ENCODE measurements at regions not wholly inside any gene's neighbourhood (a gene's known extent, or its start where the extent isn't known, plus 50 kb on each side); places are given as distances from the start of the nearest gene placed in this dataset.
"Not testable (repeated sequence)": the region's sequence is repeated elsewhere in the genome, so short reads cannot be mapped to it uniquely, and the experiment has no call there.

- H3K4me3 ChIP-seq (replicated peaks in 1 of 2; ENCODE audit: low read depth in 2 of 2, low read length in 2 of 2): no peak overlapping the region
- TF ChIP-seq, protein P1, sequence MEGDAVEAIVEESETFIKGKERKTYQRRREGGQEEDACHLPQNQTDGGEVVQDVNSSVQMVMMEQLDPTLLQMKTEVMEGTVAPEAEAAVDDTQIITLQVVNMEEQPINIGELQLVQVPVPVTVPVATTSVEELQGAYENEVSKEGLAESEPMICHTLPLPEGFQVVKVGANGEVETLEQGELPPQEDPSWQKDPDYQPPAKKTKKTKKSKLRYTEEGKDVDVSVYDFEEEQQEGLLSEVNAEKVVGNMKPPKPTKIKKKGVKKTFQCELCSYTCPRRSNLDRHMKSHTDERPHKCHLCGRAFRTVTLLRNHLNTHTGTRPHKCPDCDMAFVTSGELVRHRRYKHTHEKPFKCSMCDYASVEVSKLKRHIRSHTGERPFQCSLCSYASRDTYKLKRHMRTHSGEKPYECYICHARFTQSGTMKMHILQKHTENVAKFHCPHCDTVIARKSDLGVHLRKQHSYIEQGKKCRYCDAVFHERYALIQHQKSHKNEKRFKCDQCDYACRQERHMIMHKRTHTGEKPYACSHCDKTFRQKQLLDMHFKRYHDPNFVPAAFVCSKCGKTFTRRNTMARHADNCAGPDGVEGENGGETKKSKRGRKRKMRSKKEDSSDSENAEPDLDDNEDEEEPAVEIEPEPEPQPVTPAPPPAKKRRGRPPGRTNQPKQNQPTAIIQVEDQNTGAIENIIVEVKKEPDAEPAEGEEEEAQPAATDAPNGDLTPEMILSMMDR (IDR thresholded peaks at IDR 0.05; ENCODE audit: low read depth, low read length): no peak
- DNase-seq (ENCODE audit: low read depth in 2 of 2): no peak
Observed at GRCh38 chr13:39928261-39928660, 272.8 kb downstream of the COG6 start.

DNA sequence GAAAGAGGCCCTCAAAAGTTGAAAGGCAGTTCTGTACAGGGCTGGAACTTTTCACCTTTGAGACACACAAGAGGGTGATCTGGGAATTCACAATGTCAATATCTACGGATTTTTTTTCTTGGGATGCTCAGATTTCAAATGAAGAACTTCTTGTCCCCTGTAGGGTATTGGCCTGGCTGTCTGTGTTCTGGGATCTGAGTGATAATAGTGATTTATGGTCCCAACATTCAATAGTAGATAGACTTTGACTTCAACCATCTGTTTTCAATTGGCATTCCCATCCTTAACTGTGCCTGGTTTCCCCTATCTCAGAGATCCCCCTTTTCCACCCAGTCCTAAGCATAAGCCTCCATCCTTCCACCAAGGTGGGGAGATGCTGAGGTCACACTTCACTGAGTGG, 274.1 kb downstream of the COG6 start:
- H3K4me3 ChIP-seq (replicated peaks in 1 of 2; ENCODE audit: low read depth in 2 of 2, low read length in 2 of 2): no peak overlapping the region
- no peak for DNase-seq (ENCODE audit: low read depth in 2 of 2)
- TF ChIP-seq, protein P1 (IDR thresholded peaks at IDR 0.05; ENCODE audit: low read depth, low read length): no peak

DNA sequence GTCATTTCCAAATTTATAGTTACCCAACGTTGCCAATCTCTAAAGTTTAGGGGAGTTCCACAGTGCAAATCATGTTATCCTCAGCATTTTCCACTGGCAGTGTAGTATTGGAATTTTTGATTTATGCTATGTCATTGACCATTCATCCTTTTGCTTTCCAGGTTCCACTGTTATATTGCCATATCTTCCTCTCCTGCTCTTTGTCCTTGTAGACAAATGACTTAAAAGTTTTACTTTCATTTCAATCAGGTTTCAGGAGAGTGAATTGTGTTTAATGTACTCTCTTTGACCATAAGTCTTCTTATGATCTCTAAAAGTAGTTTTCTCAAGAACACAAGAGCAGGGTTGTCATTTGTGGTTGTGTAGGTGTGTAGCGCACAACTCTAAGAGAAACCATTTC, 274.6 kb downstream of the COG6 start:
- H3K4me3 ChIP-seq (replicated peaks in 1 of 2; ENCODE audit: low read depth in 2 of 2, low read length in 2 of 2): no peak overlapping the region
- DNase-seq (ENCODE audit: low read depth in 2 of 2): no peak
- TF ChIP-seq, protein P1 (IDR thresholded peaks at IDR 0.05; ENCODE audit: low read depth, low read length): no peak

DNA sequence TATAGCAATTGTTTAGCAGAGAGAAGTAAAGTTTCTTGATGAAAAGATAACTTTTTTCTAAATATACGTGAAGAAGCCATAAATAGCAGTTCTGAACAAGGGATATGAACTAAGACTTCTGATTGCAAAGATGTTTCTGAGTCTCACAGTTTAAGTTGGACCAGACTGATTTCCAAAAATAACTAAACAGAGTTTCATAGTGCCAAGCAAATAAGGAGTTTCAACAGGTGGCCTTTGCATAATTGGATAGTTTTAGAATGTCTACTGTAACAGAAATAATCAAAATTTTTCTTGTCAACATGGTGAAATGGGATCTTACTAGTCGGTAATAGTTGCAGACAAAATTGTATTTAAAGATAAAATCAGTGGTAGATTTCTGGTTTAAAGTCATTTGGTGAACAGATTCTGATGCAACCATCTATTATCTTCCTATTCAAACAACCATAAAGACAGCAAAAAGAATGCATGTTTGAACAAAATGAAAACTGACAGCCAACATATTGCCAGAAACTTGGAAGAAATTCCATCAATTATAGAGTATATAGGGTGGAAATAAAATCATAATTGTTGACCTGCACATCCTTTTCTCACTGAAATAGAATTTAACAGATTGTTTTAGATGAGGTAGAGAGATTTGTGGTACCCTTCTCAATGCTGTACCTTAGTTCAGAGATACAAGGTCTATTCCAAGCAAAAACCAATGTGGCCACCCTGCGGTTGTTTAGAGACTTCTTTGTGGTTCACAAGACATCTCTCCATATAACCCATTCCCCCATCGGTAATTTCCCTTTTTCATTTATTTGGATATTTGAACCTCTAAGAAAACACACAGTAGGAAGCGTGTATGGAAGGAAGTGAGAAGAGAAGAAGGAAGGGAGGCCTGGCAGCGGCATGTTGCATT, 275.3 kb downstream of the COG6 start:
- no peak overlapping the region for H3K4me3 ChIP-seq (replicated peaks in 1 of 2; ENCODE audit: low read depth in 2 of 2, low read length in 2 of 2)
- DNase-seq (ENCODE audit: low read depth in 2 of 2): no peak
- TF ChIP-seq, protein P1 (IDR thresholded peaks at IDR 0.05; ENCODE audit: low read depth, low read length): no peak

DNA sequence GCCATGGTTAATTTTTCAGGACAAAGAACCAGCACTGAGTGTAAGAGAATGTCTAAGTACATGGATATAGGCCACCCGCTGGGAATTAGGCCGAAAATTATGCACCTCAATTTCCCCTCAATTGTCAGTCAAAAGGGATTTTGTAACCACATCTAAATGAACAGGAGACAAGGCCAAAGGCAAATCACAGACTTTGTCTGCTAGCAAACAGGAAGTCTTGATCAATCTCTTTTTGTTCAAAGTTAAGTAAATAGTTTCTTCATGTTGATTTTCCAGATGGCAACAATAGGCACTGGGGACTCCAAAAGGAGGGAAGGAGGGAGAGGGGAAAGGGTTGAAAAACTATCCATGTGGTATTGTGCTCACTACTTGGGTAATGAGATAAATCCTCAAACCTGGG, 276.0 kb downstream of the COG6 start:
- no peak for DNase-seq (ENCODE audit: low read depth in 2 of 2)
- TF ChIP-seq, protein P1 (IDR thresholded peaks at IDR 0.05; ENCODE audit: low read depth, low read length): no peak
- no peak overlapping the region for H3K4me3 ChIP-seq (replicated peaks in 1 of 2; ENCODE audit: low read depth in 2 of 2, low read length in 2 of 2)

DNA sequence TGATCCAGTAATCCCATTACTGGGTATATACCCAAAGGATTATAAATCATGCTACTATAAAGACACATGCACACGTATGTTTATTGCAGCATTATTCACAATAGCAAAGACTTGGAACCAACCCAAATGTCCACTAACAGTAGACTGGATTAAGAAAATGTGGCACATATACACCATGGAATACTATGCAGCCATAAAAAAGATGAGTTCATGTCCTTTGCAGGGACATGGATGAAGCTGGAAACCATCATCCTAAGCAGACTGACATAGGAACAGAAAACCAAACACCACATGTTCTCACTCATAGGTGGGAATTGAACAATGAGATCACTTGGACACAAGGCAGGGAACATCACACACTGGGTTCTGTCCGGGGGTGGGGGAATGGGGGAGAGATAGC, 277.1 kb downstream of the COG6 start:
- DNase-seq (ENCODE audit: low read depth in 2 of 2); H3K4me3 ChIP-seq (replicated peaks in 1 of 2; ENCODE audit: low read depth in 2 of 2, low read length in 2 of 2): not testable (repeated sequence)

DNA sequence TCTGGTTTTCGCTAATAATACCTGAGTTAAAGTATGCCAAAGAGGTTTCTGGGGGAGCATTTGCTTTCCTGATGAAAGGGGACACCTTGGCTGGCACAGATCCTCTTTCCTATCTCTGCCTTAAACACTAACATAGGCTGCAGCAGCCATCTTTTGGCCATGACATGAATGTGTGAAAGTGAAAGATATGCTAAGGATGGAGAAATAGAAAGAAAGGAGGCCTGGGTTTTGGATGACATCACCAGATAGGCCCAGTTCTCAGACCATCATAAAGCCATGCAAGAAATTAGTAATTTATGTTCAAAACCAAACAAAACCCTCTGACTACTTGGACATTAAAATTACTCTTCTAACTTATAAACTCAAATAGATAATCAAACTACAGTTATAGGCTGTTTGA, 279.7 kb downstream of the COG6 start:
- no peak for DNase-seq (ENCODE audit: low read depth in 2 of 2)

More for the DNA sequence above, 279.7 kb downstream of the COG6 start:
- H3K4me3 ChIP-seq (replicated peaks in 1 of 2; ENCODE audit: low read depth in 2 of 2, low read length in 2 of 2): no peak overlapping the region
- TF ChIP-seq, protein P1 (IDR thresholded peaks at IDR 0.05; ENCODE audit: low read depth, low read length): no peak

Measured in cardiac fibroblast (primary cell).